ENCODE measurements at regions not wholly inside any gene's neighbourhood (a gene's known extent, or its start where the extent isn't known, plus 50 kb on each side); places are given as distances from the start of the nearest gene placed in this dataset.

DNA sequence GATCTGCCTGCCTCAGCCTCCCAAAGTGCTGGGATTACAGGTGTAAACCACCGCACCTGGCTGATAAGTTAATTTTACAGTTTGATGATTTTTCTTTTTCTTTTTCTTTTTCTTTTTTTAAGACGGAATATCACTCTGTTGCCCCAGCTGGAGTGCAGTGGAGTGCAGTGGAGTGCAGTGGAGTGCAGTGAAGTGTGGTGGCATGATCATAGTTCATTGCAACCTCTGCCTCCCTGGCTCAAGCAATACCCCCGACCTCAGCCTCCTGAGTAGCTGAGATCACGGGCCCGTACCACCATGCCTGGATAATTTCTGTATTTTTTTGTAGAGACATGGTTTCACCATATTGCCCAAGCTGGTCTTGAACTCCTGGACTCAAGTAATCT is 84.4 kb upstream of the CXADR start:
- ATAC-seq, result no peak
- intact Hi-C loops (cut with DNase I, micrococcal nuclease), result no loop called here

DNA sequence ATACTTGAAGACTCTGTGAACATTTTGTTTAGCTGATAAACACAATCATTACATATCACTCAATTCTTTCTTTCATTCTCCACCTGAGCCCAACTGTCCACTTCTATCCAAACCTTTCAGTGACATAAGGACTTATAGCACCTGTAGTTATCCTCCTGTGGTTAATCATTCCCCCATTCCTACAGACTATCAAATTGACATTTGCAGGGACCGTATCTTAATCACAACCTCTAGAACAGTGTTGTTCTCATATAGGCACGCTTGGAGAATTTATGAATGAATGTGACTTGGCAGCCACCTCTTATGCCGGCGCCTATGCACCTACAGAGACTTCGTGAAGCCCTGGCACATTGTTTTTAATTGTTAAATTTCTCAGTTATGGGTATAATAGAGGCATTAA is 83.9 kb upstream of the CXADR start:
- DNase-seq (no peak), ATAC-seq (peak; percentile 64)
- intact Hi-C loops (cut with DNase I, micrococcal nuclease), result no loop called here

More for the DNA sequence above, 84.4 kb upstream of the CXADR start:
- no peak for DNase-seq

DNA sequence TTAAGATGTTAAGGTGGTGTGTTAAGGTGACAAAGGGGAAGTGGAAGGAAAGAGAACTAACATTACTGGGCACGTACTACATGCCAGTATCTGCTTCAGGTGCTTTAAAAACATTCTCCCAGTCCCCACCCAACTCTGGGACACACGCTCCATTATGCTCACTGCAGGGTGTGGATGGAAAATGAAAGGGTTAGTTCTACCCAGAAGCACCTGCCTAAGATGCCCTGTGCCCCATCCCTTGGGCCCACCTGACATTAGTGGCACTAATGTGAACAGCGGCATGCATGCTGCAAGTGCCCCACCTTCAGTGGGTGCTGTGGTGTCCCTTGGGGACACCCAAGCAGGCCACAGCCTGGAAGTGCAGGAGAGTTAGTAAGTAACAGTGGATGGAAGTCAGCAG is 82.9 kb upstream of the CXADR start:
- DNase-seq, result peak; percentile 28 to 59
- intact Hi-C loops (cut with DNase I, micrococcal nuclease), result no loop called here
- ATAC-seq, result peak; percentile 90

DNA sequence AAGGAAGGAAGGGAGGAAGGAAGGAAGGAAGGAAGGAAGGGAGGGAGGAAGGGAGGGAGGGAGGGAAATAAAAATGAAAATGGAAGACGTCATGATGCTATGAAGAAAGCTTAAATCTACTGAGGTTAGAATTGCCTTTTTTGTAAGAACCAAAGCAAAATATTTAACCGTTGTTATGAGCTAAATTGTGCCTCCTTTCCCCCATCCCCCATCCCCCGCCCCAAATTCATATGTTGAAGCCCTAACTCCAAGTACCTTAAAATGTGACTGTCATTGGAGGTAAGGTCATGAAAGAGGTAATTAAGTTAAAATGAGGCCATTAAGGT is 80.1 kb upstream of the CXADR start:
- no peak for DNase-seq
- ATAC-seq, result no peak
- intact Hi-C loops (cut with DNase I, micrococcal nuclease), result no loop called here

DNA sequence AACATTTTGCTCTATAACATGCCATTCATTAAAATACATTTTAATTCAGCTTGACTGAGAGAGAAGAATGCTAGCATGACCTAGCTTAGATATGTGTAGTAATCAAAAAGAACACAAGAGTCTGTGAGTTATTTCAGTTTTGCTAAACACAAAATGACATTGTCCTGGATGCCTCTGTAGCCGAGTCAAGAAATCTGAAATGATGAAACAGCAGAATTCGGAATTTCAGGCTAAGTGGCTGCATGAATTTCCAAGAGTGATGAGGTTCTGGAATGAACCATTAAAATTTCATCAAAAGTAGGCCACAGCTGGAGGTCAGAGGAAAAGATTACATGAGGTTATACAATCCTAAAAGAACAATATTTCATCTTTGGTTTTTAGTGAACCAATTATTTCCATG is 79.1 kb upstream of the CXADR start:
- DNase-seq, result no peak
- no peak for ATAC-seq
- intact Hi-C loops (cut with DNase I, micrococcal nuclease), result no loop called here

DNA sequence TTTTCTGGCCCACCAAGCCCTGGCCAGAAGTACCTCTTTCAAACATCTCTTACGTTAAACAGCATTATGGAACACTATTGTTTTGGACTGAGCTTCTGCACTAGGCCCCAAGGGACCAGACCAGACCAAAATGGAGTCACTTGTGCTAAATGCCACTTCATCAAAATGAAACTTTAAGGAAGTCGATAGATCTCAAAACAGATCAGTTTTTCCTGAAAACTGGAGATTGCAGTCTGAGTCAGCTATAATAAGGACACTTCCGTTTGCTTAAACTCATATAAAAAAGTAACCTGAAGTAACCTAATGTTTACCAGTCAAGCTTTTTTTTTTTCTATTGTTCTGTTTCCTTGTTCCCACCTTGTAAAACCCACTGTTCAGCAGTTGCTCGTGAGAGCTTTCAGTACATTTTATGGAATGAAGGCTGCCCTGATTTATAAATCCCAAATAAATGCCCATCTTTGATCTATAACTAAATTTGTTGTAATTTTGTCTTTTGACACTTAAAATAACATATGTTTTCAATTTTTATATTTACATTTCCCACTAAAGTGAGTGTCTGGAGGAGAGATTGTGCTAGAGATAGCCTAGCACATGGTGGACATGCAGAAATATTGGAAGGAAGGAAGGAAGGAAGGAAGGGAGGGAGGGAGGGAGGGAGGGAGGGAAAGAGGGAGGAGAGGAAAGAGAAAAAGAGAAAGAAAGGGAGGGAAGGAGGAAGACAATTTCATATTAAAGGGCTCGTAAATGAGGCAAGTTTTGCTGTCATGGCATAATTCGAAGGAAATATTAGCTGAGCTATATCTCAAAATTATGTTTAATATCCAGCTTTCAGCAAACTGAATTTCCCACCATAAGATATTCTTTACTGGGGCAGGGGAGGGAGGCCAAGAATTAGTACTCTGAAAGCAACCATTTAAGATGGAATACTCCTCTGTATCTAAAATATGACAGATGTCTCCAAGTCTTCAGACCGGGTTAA is 77.0 kb upstream of the CXADR start:
- DNase-seq, result no peak
- ATAC-seq, result peak; percentile 84
- intact Hi-C loops (cut with DNase I, micrococcal nuclease), result no loop called here

DNA sequence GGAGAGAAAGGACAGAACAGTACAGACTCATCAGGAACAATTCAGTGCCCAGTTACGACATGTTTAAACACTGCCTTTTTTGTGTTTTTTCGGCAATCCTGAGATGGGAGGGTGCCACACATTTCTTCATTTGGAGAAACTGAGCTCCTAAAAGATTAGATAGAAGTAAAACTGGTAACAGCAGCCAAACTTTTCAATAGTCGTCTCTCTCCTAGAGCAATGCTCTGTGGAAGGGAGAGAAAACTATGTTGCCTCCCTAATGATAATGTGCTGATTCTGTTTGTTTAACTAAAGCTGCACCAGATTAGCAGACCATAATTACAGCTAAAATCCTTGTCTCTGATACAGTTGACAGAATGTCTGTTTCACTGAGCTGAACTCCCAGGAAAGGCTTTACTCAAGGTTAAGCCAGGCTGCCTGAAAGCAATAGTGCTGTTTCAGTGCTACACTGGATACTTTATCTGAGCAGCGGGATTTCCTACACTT is 76.2 kb upstream of the CXADR start:
- DNase-seq, result no peak
- ATAC-seq, result peak; percentile 37
- intact Hi-C loops (cut with DNase I, micrococcal nuclease), result no loop called here

DNA sequence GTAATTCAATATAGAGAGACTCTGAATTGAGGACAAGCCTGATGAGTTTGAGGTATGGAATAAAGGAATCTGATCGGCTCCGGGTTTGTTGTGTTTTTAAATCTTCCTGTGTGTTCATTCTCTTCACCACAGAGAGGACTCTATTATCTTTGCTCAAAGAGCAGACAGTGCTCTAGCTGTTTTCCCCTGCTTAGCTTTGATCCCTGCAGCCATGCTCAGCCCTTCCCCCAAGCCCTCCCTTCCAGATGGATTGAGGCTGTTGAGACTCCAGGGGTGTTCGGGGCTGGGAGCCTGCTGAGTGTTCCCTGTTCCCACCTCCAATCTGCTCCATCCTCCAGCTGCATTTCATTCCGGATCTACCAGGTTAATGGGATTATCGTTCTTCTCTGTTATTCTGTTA is 74.2 kb upstream of the CXADR start:
- intact Hi-C loops (cut with DNase I, micrococcal nuclease), result no loop called here
- ATAC-seq, result no peak
- DNase-seq, result no peak

DNA sequence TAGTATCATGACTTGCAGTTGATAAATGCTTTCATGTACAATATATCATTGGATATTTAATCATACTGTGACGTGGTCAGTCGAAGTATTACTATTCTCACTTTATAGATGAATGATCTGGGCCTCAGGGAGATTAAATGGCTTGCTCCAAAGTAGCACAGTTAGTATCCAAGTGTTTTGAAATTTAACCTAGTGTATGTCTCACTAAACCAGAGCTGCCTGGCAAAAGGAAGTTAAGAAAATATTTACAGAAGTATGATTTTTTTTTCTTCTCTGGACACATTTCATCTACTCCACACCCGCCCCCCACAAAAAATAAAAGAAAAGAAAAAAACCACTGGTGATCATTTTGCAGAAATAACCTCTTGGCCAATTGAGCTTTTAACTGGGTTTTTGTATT is 71.9 kb upstream of the CXADR start:
- DNase-seq (no peak), ATAC-seq (peak; percentile 14)
- intact Hi-C loops (cut with DNase I, micrococcal nuclease), result no loop called here

DNA sequence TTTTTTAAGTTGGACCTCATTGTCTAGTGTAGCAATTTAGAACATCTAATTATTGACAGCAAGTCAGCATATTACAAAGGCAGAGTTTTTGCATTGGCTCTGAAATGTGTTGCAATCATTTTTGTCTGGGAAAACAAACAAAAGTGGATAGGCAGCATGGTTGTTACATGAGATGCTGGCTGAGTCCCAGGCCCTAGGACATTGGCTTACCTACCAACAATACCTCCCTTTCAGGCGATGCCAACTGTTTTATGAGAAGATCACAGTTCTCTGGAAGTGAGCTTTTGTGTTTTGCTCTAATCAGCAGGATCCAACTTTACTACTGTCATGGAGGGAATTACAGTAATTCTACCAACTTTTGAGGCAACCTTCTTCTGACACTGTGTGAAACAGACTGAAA is 71.5 kb upstream of the CXADR start:
- peak; percentile 67 to 79 for DNase-seq
- intact Hi-C loops (cut with DNase I, micrococcal nuclease), result no loop called here

GRCh38 chr21:17442165-17442564 is 70.7 kb upstream of the CXADR start:
- DNase-seq (no peak), ATAC-seq (peak; percentile 62)
- intact Hi-C loops (cut with DNase I, micrococcal nuclease), result no loop called here

More for the DNA sequence above, 71.5 kb upstream of the CXADR start:
- ATAC-seq, result peak; percentile 90

DNA sequence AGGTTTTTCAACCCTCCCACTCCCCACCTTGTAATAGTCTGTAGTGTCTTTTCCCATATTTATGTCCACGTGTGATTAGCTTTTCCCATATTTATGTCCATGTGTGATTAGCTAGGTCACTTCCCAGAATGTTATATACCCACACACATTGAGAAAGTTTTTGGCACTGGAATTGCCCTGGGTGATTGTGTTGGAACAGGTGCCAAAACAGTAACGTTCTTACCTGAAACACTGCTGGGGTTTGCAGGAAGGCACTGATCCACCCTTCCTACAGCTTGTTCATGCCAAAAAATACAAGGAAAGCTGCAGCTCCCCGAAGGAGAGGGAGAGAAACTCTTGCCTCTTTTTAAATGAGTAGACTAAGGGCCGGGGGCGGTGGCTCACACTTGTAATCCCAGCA is 68.0 kb upstream of the CXADR start:
- DNase-seq, result no peak
- intact Hi-C loops (cut with DNase I, micrococcal nuclease), result no loop called here
- no peak for ATAC-seq

GRCh38 chr21:17446737-17447136 is 66.1 kb upstream of the CXADR start:
- intact Hi-C loops (cut with DNase I, micrococcal nuclease), result no loop called here
- peak; percentile 43 for ATAC-seq
- no peak for DNase-seq

GRCh38 chr21:17449701-17450100 is 63.1 kb upstream of the CXADR start:
- intact Hi-C loops (cut with DNase I, micrococcal nuclease), result no loop called here
- no peak for ATAC-seq
- DNase-seq, result no peak

GRCh38 chr21:17451364-17451891 is 61.4 kb upstream of the CXADR start:
- intact Hi-C loops (cut with DNase I, micrococcal nuclease), result no loop called here
- ATAC-seq (peak; percentile 26), DNase-seq (no peak)

- intact Hi-C loops (cut with DNase I, micrococcal nuclease), result no loop called here
- ATAC-seq (no peak), DNase-seq (no peak)
Measured at GRCh38 chr21:17454315-17455027, 58.4 kb upstream of the CXADR start.

GRCh38 chr21:17455028-17455353 is 57.9 kb upstream of the CXADR start:
- intact Hi-C loops (cut with DNase I, micrococcal nuclease), result no loop called here
- ATAC-seq (no peak), DNase-seq (no peak)

DNA sequence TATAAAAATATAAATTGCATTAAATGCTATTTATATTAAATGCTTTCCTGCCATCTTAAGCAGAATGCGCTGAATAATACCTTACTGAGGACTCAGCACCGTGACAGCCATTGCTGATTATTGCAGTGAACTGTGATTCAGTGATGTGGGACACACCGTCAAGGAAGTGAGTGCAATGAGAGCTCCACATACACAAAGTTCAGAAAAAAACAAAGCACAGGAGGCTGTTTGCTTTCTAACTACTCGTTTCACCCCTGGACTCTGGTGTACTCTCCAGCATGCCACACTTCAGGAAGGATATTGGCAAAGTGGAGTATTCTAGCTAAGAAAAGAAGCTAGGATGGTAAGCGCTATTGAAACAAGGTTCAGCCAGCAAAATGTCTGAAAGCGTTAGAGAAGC is 57.4 kb upstream of the CXADR start:
- intact Hi-C loops (cut with DNase I, micrococcal nuclease), result no loop called here
- ATAC-seq (peak; percentile 89), DNase-seq (no peak)

GRCh38 chr21:17458279-17458678 is 54.6 kb upstream of the CXADR start:
- DNase-seq, result no peak
- ATAC-seq, result no peak
- intact Hi-C loops (cut with DNase I, micrococcal nuclease), result no loop called here

DNA sequence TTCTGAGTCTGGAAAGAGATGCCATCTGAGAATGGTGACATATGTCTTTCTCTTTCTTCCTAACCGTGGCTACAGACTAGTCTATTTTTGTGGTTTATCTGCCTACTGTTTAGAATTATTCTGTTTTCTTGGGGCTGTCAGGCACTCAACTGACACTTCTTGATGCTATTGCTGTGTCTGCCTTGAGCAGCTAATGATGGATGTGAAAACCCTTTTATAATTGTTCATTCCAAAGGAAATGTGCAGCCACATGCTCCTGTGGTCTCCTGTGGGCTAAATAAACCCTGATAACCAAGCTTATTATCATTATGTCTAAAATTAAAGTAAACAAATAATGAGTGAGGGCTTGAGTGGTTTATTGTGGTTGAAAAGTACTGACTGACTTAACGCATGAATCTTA is 52.7 kb upstream of the CXADR start:
- ATAC-seq, result no peak
- no peak for DNase-seq
- intact Hi-C loops (cut with DNase I, micrococcal nuclease), result no loop called here
